ENCODE measurements at regions not wholly inside any gene's neighbourhood (a gene's known extent, or its start where the extent isn't known, plus 50 kb on each side); places are given as distances from the start of the nearest gene placed in this dataset.

DNA sequence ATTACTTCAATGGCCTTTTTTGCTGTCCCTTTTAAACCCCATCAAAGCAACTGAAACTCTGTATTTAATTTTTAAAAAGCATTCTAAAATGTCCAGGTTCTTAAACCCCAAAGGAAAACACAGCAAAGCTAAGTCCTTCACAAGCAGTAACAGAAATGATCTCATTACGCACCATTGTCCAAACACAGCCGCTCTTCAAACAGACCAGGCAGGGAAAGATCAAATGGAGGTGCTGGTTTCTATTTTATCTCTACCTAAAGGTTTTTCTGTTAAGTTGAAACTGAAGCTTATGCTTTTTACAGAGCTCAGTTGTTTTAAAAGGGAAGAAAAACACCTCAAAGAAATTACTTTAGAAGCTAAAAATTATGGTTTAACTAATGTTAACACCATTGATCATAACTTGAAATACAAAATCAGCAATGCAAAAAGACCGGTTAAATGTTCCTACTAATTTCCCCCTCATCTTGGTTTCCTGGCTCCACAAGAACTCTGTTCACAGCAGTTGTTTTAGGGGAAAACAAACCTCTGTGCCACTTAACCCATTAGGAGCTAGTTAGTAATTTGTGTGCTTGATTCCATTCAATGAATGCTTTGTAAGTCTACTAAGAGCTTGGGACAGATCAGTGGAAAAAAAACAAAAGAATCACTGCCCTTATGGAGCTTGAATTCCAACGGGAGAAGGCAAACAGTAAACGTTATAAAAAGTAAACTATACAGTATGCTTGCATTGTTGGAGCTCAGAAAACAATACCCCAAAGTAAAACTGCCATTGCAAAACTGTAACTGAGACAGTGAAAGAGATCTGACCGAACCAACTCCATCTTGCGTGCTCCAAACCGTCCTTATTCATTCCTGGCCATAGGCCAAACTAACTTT, 87.4 kb downstream of the CD24 start:
- TF ChIP-seq REST (IDR thresholded peaks at IDR 0.05): no peak
- TF ChIP-seq YY1 (IDR thresholded peaks at IDR 0.05): peak; percentile 64
- TF ChIP-seq JUND (IDR thresholded peaks at IDR 0.05): peak in 1 of 2 donors; percentile 14
- Histone ChIP-seq H3K27me3 (ENCODE audit: control insufficient read depth in 4 of 4, insufficient read depth in 4 of 4, low read length in 3 of 4) (no peaks in the 10 kb centered on the region), H3K4me1 (ENCODE audit: control insufficient read depth in 4 of 4, insufficient read depth in 4 of 4, low read length in 3 of 4) (peaks cover 0 to 3% (median 0%) of the 10 kb centered on the region in 4 donors), H3K36me3 (ENCODE audit: control insufficient read depth in 4 of 4, insufficient read depth in 3 of 4, low read depth in 1 of 4, low read length in 3 of 4) (no peaks in the 10 kb centered on the region), H3K9me3 (ENCODE audit: control insufficient read depth in 4 of 4, low read length in 3 of 4) (peaks cover 0 to 5% (median under 1%) of the 10 kb centered on the region in 4 donors), H3K9ac (ENCODE audit: low read depth in 1 of 2, low read length in 2 of 2) (no peak overlapping the region), H3K27ac (ENCODE audit: low read depth in 1 of 2, low read length in 2 of 2) (peak overlapping the region in 1 of 2 donors; percentile 37), H3K4me3 (ENCODE audit: low read depth in 1 of 3, low read length in 3 of 3) (no peak overlapping the region)
- no peak for DNase-seq (ENCODE audit: low spot score)
- 53% methylated on average over 8 of the region's 8 CpGs for WGBS

DNA sequence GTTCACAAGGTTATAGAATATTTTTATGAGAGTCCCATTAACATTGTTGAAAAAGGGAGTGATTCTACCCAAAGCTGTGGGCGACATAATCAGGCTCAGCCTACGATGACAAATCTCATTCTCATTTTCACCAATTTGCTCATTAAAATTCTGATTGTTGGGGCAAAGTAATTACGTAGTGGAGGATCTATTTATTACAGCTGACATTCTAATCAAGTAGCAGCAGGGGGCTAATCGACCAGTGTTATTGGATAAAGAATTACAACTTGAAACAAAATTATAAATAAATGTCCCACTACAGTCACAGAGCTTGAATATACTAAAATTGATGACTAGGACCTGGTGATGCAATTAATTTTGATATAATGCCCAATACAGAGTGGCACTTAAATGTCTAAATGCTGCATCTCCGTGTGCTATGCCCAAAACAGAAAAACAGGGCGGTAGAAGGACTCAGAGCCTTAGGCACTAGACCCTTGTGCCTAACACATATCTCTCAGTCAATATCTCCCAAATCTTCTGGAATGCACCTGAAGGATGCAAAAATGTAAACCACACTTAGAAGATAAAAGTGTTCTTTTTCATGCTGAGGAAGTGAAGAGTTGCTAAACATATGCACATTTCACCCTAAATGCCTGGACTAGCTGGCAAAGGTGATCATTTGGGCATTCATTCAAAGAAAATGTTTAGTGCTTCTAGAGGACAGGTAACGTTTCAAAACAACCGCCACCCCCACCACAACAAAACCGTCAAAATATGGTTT, 88.3 kb downstream of the CD24 start:
- Histone ChIP-seq H3K9ac (ENCODE audit: low read depth in 1 of 2, low read length in 2 of 2) (no peak overlapping the region), H3K27me3 (ENCODE audit: control insufficient read depth in 4 of 4, insufficient read depth in 4 of 4, low read length in 3 of 4) (no peaks in the 10 kb centered on the region), H3K27ac (ENCODE audit: low read depth in 1 of 2, low read length in 2 of 2) (peak overlapping the region in 1 of 2 donors; percentile 37), H3K36me3 (ENCODE audit: control insufficient read depth in 4 of 4, insufficient read depth in 3 of 4, low read depth in 1 of 4, low read length in 3 of 4) (no peaks in the 10 kb centered on the region), H3K4me1 (ENCODE audit: control insufficient read depth in 4 of 4, insufficient read depth in 4 of 4, low read length in 3 of 4) (peaks cover 0 to 3% (median 0%) of the 10 kb centered on the region in 4 donors), H3K9me3 (ENCODE audit: control insufficient read depth in 4 of 4, low read length in 3 of 4) (peaks cover 0 to 5% (median under 1%) of the 10 kb centered on the region in 4 donors), H3K4me3 (ENCODE audit: low read depth in 1 of 3, low read length in 3 of 3) (no peak overlapping the region)
- TF ChIP-seq CTCF (IDR thresholded peaks at IDR 0.05; ENCODE audit: low read depth, low read length, missing input control): no peak
- no peak for TF ChIP-seq RAD21 (IDR thresholded peaks at IDR 0.05)
- TF ChIP-seq FOXA1 (IDR thresholded peaks at IDR 0.05): no peak
- TF ChIP-seq JUND (IDR thresholded peaks at IDR 0.05): no peak
- no peak for TF ChIP-seq YY1 (IDR thresholded peaks at IDR 0.05)
- TF ChIP-seq, protein P1, sequence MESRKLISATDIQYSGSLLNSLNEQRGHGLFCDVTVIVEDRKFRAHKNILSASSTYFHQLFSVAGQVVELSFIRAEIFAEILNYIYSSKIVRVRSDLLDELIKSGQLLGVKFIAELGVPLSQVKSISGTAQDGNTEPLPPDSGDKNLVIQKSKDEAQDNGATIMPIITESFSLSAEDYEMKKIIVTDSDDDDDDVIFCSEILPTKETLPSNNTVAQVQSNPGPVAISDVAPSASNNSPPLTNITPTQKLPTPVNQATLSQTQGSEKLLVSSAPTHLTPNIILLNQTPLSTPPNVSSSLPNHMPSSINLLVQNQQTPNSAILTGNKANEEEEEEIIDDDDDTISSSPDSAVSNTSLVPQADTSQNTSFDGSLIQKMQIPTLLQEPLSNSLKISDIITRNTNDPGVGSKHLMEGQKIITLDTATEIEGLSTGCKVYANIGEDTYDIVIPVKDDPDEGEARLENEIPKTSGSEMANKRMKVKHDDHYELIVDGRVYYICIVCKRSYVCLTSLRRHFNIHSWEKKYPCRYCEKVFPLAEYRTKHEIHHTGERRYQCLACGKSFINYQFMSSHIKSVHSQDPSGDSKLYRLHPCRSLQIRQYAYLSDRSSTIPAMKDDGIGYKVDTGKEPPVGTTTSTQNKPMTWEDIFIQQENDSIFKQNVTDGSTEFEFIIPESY (IDR thresholded peaks at IDR 0.05): no peak
- TF ChIP-seq RXRA (IDR thresholded peaks at IDR 0.05): no peak
- no peak for TF ChIP-seq SP1 (IDR thresholded peaks at IDR 0.05)
- TF ChIP-seq FOXA2 (IDR thresholded peaks at IDR 0.05): no peak
- TF ChIP-seq NR2F2 (IDR thresholded peaks at IDR 0.05): no peak
- no peak for TF ChIP-seq REST (IDR thresholded peaks at IDR 0.05)
- TF ChIP-seq HNF4A (conservative IDR thresholded peaks at IDR 0.05): no peak
- TF ChIP-seq EGR1 (IDR thresholded peaks at IDR 0.05; ENCODE audit: low read depth in 2 of 2): no peak
- TF ChIP-seq, protein P2, sequence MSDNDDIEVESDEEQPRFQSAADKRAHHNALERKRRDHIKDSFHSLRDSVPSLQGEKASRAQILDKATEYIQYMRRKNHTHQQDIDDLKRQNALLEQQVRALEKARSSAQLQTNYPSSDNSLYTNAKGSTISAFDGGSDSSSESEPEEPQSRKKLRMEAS (IDR thresholded peaks at IDR 0.05): no peak
- DNase-seq (ENCODE audit: low spot score): no peak
- 69% methylated on average over 9 of the region's 9 CpGs for WGBS
